PC-9 (cell line): ENCODE measurements at regions not wholly inside any gene's neighbourhood (a gene's known extent, or its start where the extent isn't known, plus 50 kb on each side); places are given as distances from the start of the nearest gene placed in this dataset.

ENCODE experiments used
- BruUV-seq: library from RNA; stranded (reverse); fragments of 400-500 nt; replicated peaks from 2 replicates; lab custom pipeline; 2021; lab: Mats Ljungman, UMichigan
- CTCF ChIA-PET: fragments of 300-600 bp; sonication (Branson Sonifier 250); formaldehyde crosslinking; loops from one replicate; lab custom pipeline; 2022; ENCODE audit warnings: antibody characterized with exemption; lab: Charles Lee
- POLR2A ChIA-PET: fragments of 300-600 bp; sonication (Branson Sonifier 250); formaldehyde crosslinking; loops from one replicate; lab custom pipeline; 2022; ENCODE audit warnings: antibody characterized with exemption; ENCODE audit not compliant: unreplicated experiment; lab: Charles Lee
- DNase-seq, 2 experiments: peaks; one replicate each; pipeline versions ENCODE4 v3.0.0 to v3.0.0-alpha.2; 2015 to 2022; ENCODE audit warnings: mixed read lengths in 1 of 2
- H2AFZ ChIP-seq: fragments of 200-600 bp; sonication (generic); 2 replicates; pipeline ENCODE4 v1.8.1; 2017; ENCODE audit warnings: antibody characterized with exemption
- H3F3A ChIP-seq: fragments of 200-600 bp; sonication (generic); 2 replicates; pipeline ENCODE4 v1.8.1; 2017; ENCODE audit warnings: antibody characterized with exemption, mild to moderate bottlenecking, low read depth; ENCODE audit not compliant: insufficient read depth
- H3K27ac ChIP-seq: fragments of 200-600 bp; sonication (generic); 2 replicates; pipeline ENCODE4 v1.6.1; 2016; ENCODE audit warnings: mixed run types
- H3K27me3 ChIP-seq: fragments of 200-600 bp; sonication (generic); 2 replicates; pipeline ENCODE4 v1.6.1; 2016; ENCODE audit warnings: low read depth, mixed run types; ENCODE audit not compliant: insufficient read depth
- H3K36me3 ChIP-seq: fragments of 200-600 bp; sonication (generic); 2 replicates; pipeline ENCODE4 v1.6.1; 2016; ENCODE audit warnings: low read depth, mixed run types
- H3K4me1 ChIP-seq: fragments of 200-600 bp; sonication (generic); replicated peaks from 2 replicates; pipeline ENCODE4 v1.6.1; 2016; ENCODE audit warnings: mixed run types; ENCODE audit not compliant: insufficient read depth
- H3K4me2 ChIP-seq: fragments of 200-600 bp; sonication (generic); 2 replicates; pipeline ENCODE4 v1.6.1; 2017; ENCODE audit warnings: mixed run types
- H3K4me3 ChIP-seq: fragments of 200-600 bp; sonication (generic); 2 replicates; pipeline ENCODE4 v1.6.1; 2016; ENCODE audit warnings: mixed run types
- H3K79me2 ChIP-seq: fragments of 200-600 bp; sonication (generic); 2 replicates; pipeline ENCODE4 v1.6.1; 2017; ENCODE audit warnings: low read depth, mixed run types
- H3K9me2 ChIP-seq: fragments of 200-600 bp; sonication (generic); 2 replicates; pipeline ENCODE4 v1.8.1; 2017; ENCODE audit warnings: mild to moderate bottlenecking; ENCODE audit not compliant: insufficient read depth
- H3K9me3 ChIP-seq: fragments of 200-600 bp; sonication (generic); 2 replicates; pipeline ENCODE4 v1.8.1; 2016; ENCODE audit warnings: low read depth; ENCODE audit not compliant: insufficient read depth
- H4K20me1 ChIP-seq: fragments of 200-600 bp; sonication (generic); 2 replicates; pipeline ENCODE4 v1.8.1; 2017; ENCODE audit not compliant: insufficient read depth
- EZH2 ChIP-seq: fragments of 200-600 bp; sonication (generic); IDR thresholded peaks from 2 replicates; pipeline ENCODE4 v1.8.0; 2017; ENCODE audit warnings: antibody characterized with exemption, low read depth
- intact Hi-C: fragments of 100-400 bp; cut with micrococcal nuclease; formaldehyde crosslinking; loops from one replicate; pipeline ENCODE4 v1.10.0; 2022; ENCODE audit not compliant: unreplicated experiment
- TF ChIP-seq, protein P1 (sequence below): fragments of 200-600 bp; sonication (generic); conservative IDR thresholded peaks from 2 replicates; pipeline ENCODE4 v1.6.1; 2017; ENCODE audit warnings: mixed run types, antibody characterized with exemption, mild to moderate bottlenecking, moderate library complexity

DNA sequence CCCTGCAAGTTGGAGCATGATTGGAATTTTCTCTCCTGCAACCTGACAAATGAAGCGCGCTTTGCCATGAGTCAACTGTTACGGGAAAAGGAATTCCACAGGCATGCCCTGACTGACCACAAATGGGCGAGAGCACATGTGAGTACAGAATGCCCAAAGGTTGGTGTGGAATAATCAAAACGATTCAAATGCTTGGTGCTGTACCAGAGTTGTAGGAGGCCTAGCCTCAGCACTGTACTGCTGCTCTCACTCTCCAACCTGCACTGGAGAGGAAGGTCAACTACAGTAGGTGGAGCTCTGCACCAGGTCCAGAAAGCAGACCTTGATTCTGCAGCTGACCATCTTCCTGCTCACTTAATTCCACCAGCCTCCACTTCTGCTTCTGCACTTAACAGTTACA lies 406.9 kb upstream of the ACTBL2 start:
- no peak overlapping the region for H3K4me2 ChIP-seq
- no peak overlapping the region for H2AFZ ChIP-seq
- H3K4me1 ChIP-seq = peaks cover 18% of the 10 kb centered on the region
- intact Hi-C loops = loop anchor here (1.0 to 5.0 kb wide), 20 partner anchors 27 to 963 kb away; partner anchors contain the start of gene PLK2
- no peaks in the 10 kb centered on the region for H3K79me2 ChIP-seq
- no peaks in the 10 kb centered on the region for H3K27me3 ChIP-seq
- H4K20me1 ChIP-seq = no peaks in the 10 kb centered on the region
- H3K4me3 ChIP-seq = no peak overlapping the region
- H3K9me3 ChIP-seq = no peaks in the 10 kb centered on the region; the same call in 1 of the 2 replicates
- BruUV-seq = no TSS peak
- ChIA-PET POLR2A (interaction anchor here (0.5 to 1.1 kb wide), 8 partner anchors 65 to 569 kb away, joined by 3 to 10 read pairs (median 4); no protein-coding TSS in a partner anchor), CTCF (interaction anchor here (0.6 kb wide), 1 partner anchor 296 kb away, joined by 3 read pairs; no protein-coding TSS in a partner anchor)
- no peak for TF ChIP-seq EZH2
- TF ChIP-seq, protein P1, sequence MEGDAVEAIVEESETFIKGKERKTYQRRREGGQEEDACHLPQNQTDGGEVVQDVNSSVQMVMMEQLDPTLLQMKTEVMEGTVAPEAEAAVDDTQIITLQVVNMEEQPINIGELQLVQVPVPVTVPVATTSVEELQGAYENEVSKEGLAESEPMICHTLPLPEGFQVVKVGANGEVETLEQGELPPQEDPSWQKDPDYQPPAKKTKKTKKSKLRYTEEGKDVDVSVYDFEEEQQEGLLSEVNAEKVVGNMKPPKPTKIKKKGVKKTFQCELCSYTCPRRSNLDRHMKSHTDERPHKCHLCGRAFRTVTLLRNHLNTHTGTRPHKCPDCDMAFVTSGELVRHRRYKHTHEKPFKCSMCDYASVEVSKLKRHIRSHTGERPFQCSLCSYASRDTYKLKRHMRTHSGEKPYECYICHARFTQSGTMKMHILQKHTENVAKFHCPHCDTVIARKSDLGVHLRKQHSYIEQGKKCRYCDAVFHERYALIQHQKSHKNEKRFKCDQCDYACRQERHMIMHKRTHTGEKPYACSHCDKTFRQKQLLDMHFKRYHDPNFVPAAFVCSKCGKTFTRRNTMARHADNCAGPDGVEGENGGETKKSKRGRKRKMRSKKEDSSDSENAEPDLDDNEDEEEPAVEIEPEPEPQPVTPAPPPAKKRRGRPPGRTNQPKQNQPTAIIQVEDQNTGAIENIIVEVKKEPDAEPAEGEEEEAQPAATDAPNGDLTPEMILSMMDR = no peak
- DNase-seq = peak; percentile 69 to 85
- peak overlapping the region; percentile 33; the same call in 1 of the 2 replicates for H3K27ac ChIP-seq
- H3K9me2 ChIP-seq = no peaks in the 10 kb centered on the region
- H3F3A ChIP-seq = no peaks in the 10 kb centered on the region
- no peaks in the 10 kb centered on the region for H3K36me3 ChIP-seq

DNA sequence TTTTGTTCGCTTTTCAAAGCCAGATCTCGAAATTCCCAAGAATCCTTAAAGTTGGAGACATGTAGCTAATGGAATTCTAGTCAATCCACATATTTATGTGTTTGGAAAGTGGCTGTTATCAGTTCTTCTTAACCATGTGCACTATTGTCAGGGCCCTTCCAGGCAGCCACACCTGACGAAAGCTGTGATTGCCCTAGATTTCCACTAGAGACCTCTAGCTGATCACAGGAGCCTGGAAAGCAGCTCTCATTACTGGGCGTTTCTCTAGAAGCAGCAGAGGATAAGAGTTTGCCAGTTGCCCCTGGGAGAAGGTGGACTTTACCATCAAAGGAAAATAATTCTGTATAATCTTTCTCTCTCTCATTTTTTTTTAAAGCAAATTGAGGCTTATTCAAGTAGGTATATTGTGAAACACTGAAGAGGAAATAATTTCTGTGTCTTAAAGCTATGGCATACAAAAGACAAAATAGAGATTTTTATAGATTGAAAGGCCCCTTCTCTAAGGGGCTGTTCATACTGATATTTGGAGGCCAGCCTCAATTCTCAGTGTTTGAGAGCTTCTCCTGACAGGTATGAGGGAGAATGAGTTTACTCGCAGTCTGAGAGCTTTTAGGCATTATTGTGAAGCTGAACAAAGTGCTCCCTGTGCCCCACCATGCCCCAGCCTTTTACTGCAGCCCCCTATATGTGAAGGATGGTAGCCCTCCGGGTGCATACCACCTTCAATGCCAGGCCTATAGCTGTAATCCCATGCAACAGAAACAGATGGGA lies 405.4 kb upstream of the ACTBL2 start:
- CTCF ChIA-PET = interaction anchor here (0.5 to 1.8 kb wide), 7 partner anchors 50 to 590 kb away, joined by 3 to 14 read pairs (median 5); no protein-coding TSS in a partner anchor
- no peak overlapping the region for H3K4me2 ChIP-seq
- H3K9me3 ChIP-seq = no peaks in the 10 kb centered on the region; the same call in 1 of the 2 replicates
- H4K20me1 ChIP-seq = no peaks in the 10 kb centered on the region
- no peaks in the 10 kb centered on the region for H3F3A ChIP-seq
- no peaks in the 10 kb centered on the region for H3K9me2 ChIP-seq
- no peak overlapping the region for H3K4me3 ChIP-seq
- no peak overlapping the region for H2AFZ ChIP-seq
- BruUV-seq = no TSS peak
- H3K27me3 ChIP-seq = no peaks in the 10 kb centered on the region
- H3K79me2 ChIP-seq = no peaks in the 10 kb centered on the region
- no peaks in the 10 kb centered on the region for H3K36me3 ChIP-seq
- peak; percentile 58 to 64 for DNase-seq
- TF ChIP-seq, protein P1 = peak; percentile 58
- TF ChIP-seq EZH2 = no peak
- H3K4me1 ChIP-seq = peaks cover 18% of the 10 kb centered on the region
- POLR2A ChIA-PET = interaction anchor here (0.5 to 1.0 kb wide), 6 partner anchors 12 to 573 kb away, joined by 3 to 13 read pairs (median 4); no protein-coding TSS in a partner anchor
- intact Hi-C loops = loop anchor here (1.0 to 5.0 kb wide), 8 partner anchors 71 to 964 kb away; no protein-coding TSS in a partner anchor
- H3K27ac ChIP-seq = peak overlapping the region; percentile 48

DNA sequence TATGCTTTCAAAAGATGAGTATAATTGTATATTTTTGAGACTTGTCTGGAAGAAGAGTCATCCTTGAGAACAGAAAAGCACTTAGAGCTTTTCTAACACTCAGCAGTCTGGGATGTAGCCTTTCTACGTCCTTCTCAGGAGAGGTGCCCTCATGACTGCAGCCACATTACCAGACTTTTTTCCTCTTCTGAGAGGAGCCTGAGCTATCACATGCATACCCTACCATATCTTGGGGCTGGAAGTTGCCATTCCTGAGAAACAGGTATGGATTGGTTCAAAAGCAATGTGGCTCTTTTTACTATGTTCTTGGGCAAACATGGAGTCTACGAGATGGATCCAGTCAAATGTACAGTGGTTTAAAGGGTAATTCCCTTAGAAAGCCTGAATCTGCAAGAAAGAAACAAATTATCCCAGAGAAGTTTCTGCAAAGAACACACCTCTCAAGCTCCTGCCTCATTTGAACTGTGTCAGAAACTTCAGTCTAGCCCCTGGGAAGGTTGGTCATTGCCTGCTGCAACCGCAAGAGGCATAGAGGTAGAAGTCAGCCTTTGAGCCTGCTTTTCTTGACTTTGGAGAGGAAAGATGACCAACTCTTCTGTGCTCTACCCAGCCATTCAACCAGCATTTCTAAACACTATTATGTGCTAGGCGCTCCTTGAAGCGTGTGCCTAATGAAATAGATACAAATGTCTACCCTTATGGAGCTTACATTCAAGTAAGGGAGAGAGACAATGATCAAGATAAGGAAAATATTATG lies 401.9 kb upstream of the ACTBL2 start:
- Histone ChIP-seq H3K4me3 (no peak overlapping the region), H3K4me1 (peaks cover 11% of the 10 kb centered on the region), H3K27ac (no peak overlapping the region), H3F3A (no peaks in the 10 kb centered on the region), H4K20me1 (no peaks in the 10 kb centered on the region), H2AFZ (no peak overlapping the region), H3K9me2 (no peaks in the 10 kb centered on the region), H3K4me2 (no peak overlapping the region), H3K27me3 (no peaks in the 10 kb centered on the region), H3K9me3 (no peaks in the 10 kb centered on the region), H3K79me2 (no peaks in the 10 kb centered on the region), H3K36me3 (no peaks in the 10 kb centered on the region)
- no peak for DNase-seq
- ChIA-PET POLR2A (interaction anchor here (0.6 kb wide), 2 partner anchors 45 to 403 kb away, joined by 3 read pairs; no protein-coding TSS in a partner anchor), CTCF (interaction anchor here (0.5 kb wide), 1 partner anchor 579 kb away, joined by 3 read pairs; no protein-coding TSS in a partner anchor)
- no peak for TF ChIP-seq EZH2
- TF ChIP-seq, protein P1 = no peak
- no TSS peak for BruUV-seq
- intact Hi-C loops = loop anchor here (5.0 kb wide), 3 partner anchors 353 to 968 kb away; no protein-coding TSS in a partner anchor
